ENCODE measurements at regions not wholly inside any gene's neighbourhood (a gene's known extent, or its start where the extent isn't known, plus 50 kb on each side); places are given as distances from the start of the nearest gene placed in this dataset.

GRCh38 chr7:47185170-47185569, 396.7 kb downstream of the TNS3 start:
- TF ChIP-seq IRF3 (IDR thresholded peaks at IDR 0.05) (no peak), EGR1 (IDR thresholded peaks at IDR 0.05; ENCODE audit: borderline replicate concordance in 1 of 2, low read depth in 2 of 2, low read length in 2 of 2) (no peak), ZBTB40 (IDR thresholded peaks at IDR 0.05; ENCODE audit: borderline replicate concordance) (no peak), JUND (IDR thresholded peaks at IDR 0.05; ENCODE audit: low read depth, low read length) (no peak), CTCF (IDR thresholded peaks at IDR 0.05 in 2 of 3, conservative IDR thresholded peaks at IDR 0.05 in 1 of 3; ENCODE audit: control insufficient read depth in 2 of 3, extremely low read depth in 1 of 3, insufficient read depth in 1 of 3, low read depth in 3 of 3, low read length in 3 of 3) (no peak), BHLHE40 (IDR thresholded peaks at IDR 0.05; ENCODE audit: borderline replicate concordance in 1 of 2, low read depth in 2 of 2, low read length in 1 of 2) (no peak), PML (IDR thresholded peaks at IDR 0.05; ENCODE audit: low read length) (no peak), ETV6 (conservative IDR thresholded peaks at IDR 0.05 in 1 of 2, IDR thresholded peaks at IDR 0.05 in 1 of 2; ENCODE audit: borderline replicate concordance in 1 of 2, low read depth in 1 of 2) (no peak), TBL1XR1 (IDR thresholded peaks at IDR 0.05; ENCODE audit: low read depth, low read length) (no peak), REST (IDR thresholded peaks at IDR 0.05; ENCODE audit: low read depth, low read length) (no peak)
